GM12865 (cell line): ENCODE measurements at regions not wholly inside any gene's neighbourhood (a gene's known extent, or its start where the extent isn't known, plus 50 kb on each side); places are given as distances from the start of the nearest gene placed in this dataset.

Source experiments
- DNase-seq: peaks from one replicate; pipeline ENCODE4 v3.0.0; 2010; ENCODE audit warnings: low read depth
- H3K4me3 ChIP-seq: 2 replicates; pipeline ENCODE4 v1.5.1; 2011; ENCODE audit warnings: mild to moderate bottlenecking, low read depth, low read length, control low read depth
- CTCF ChIP-seq: IDR thresholded peaks from 2 replicates; pipeline ENCODE4 v1.5.1; 2011; ENCODE audit warnings: low read length, control low read depth, low read depth, inconsistent platforms; ENCODE audit not compliant: insufficient read depth; ENCODE audit errors: missing control alignments

GRCh38 chr11:133710681-133711240 is 134.6 kb downstream of the SPATA19 start:
- no peak overlapping the region for H3K4me3 ChIP-seq
- no peak for TF ChIP-seq CTCF
- no peak for DNase-seq

- no peak for DNase-seq
- TF ChIP-seq CTCF: no peak
- no peak overlapping the region for H3K4me3 ChIP-seq
Measured at GRCh38 chr11:133710241-133710640, 135.1 kb downstream of the SPATA19 start.

GRCh38 chr11:133708547-133709051 is 136.7 kb downstream of the SPATA19 start:
- DNase-seq: no peak

GRCh38 chr11:133706925-133707794 is 138.2 kb downstream of the SPATA19 start:
- no peak overlapping the region for H3K4me3 ChIP-seq
- no peak for TF ChIP-seq CTCF
- no peak for DNase-seq

More at GRCh38 chr11:133708547-133709051, 136.7 kb downstream of the SPATA19 start:
- H3K4me3 ChIP-seq: no peak overlapping the region
- no peak for TF ChIP-seq CTCF

- no peak overlapping the region for H3K4me3 ChIP-seq
- DNase-seq: no peak
- no peak for TF ChIP-seq CTCF
Measured at GRCh38 chr11:133705873-133706272, 139.4 kb downstream of the SPATA19 start.

GRCh38 chr11:133705074-133705648 is 140.2 kb downstream of the SPATA19 start:
- no peak for DNase-seq

More at GRCh38 chr11:133705074-133705648, 140.2 kb downstream of the SPATA19 start:
- TF ChIP-seq CTCF: no peak
- no peak overlapping the region for H3K4me3 ChIP-seq
